CD4-positive, alpha-beta T cell treated with Interleukin-4 for 1 hour (primary cell): ENCODE measurements at regions not wholly inside any gene's neighbourhood (a gene's known extent, or its start where the extent isn't known, plus 50 kb on each side); places are given as distances from the start of the nearest gene placed in this dataset.

ENCODE experiments used
- DNase-seq, 2 donors: peaks; one replicate each; pipeline ENCODE4 v3.0.0-alpha.2; 2020 to 2022

- no peak for DNase-seq
Measured at GRCh38 chr11:11755871-11756270, 85.9 kb upstream of the USP47 start.

GRCh38 chr11:11752679-11753078 lies 89.1 kb upstream of the USP47 start:
- DNase-seq = no peak

GRCh38 chr11:11750017-11750878 lies 91.5 kb upstream of the USP47 start:
- no peak for DNase-seq

GRCh38 chr11:11748706-11749365 lies 92.9 kb upstream of the USP47 start:
- DNase-seq = no peak

- DNase-seq = no peak
Measured at GRCh38 chr11:11747570-11747969, 94.2 kb upstream of the USP47 start.

- no peak for DNase-seq
Measured at GRCh38 chr11:11746449-11746848, 95.3 kb upstream of the USP47 start.

- DNase-seq = no peak
Measured at GRCh38 chr11:11743216-11743615, 98.6 kb upstream of the USP47 start.

GRCh38 chr11:11742486-11742885 lies 99.3 kb upstream of the USP47 start:
- DNase-seq = no peak

- DNase-seq = no peak
Measured at GRCh38 chr11:11740836-11741235, 100.9 kb upstream of the USP47 start.

GRCh38 chr11:11740073-11740702 lies 101.6 kb upstream of the USP47 start:
- no peak for DNase-seq

GRCh38 chr11:11738370-11738769 lies 103.4 kb upstream of the USP47 start:
- DNase-seq = no peak

GRCh38 chr11:11735586-11735985 lies 106.2 kb upstream of the USP47 start:
- DNase-seq = no peak

- DNase-seq = no peak
Measured at GRCh38 chr11:11733246-11733747, 108.5 kb upstream of the USP47 start.

GRCh38 chr11:11732116-11732515 lies 109.7 kb upstream of the USP47 start:
- no peak for DNase-seq

- DNase-seq = no peak
Measured at GRCh38 chr11:11731311-11732083, 109.7 kb upstream of the GALNT18 start.

- no peak for DNase-seq
Measured at GRCh38 chr11:11728386-11728785, 106.6 kb upstream of the GALNT18 start.

GRCh38 chr11:11725438-11725837 lies 103.6 kb upstream of the GALNT18 start:
- no peak for DNase-seq

GRCh38 chr11:11724994-11725393 lies 103.2 kb upstream of the GALNT18 start:
- no peak for DNase-seq

GRCh38 chr11:11722861-11723260 lies 101.1 kb upstream of the GALNT18 start:
- DNase-seq = no peak

- DNase-seq = no peak
Measured at GRCh38 chr11:11722246-11722645, 100.4 kb upstream of the GALNT18 start.

GRCh38 chr11:11718511-11718910 lies 96.7 kb upstream of the GALNT18 start:
- no peak for DNase-seq

- DNase-seq = no peak
Measured at GRCh38 chr11:11717064-11717725, 95.4 kb upstream of the GALNT18 start.
